K562 (cell line): ENCODE measurements at regions not wholly inside any gene's neighbourhood (a gene's known extent, or its start where the extent isn't known, plus 50 kb on each side); places are given as distances from the start of the nearest gene placed in this dataset.

Experiments used
- ATAC-seq: fragments of 200-7000 bp; cut with Tn5 transposase; 3 replicates; pipeline ENCODE4 v1.9.1; 2020; ENCODE audit warnings: moderate library complexity
- BruUV-seq: library from RNA; stranded (reverse); fragments of 400-500 nt; replicated peaks from 2 replicates; lab custom pipeline; 2021; lab: Mats Ljungman, UMichigan
- CTCF ChIA-PET: fragments of 300-600 bp; formaldehyde crosslinking; extraction: SDS; loops from one replicate; lab custom pipeline; 2021; ENCODE audit warnings: low intra/inter-chr PET ratio; lab: Yijun Ruan, JAX
- POLR2A ChIA-PET: fragments of 300-600, 350-650 bp; sonication (Branson Sonifier 250); formaldehyde crosslinking; extraction: SDS; loops from one replicate; lab custom pipeline; 2021; ENCODE audit warnings: antibody characterized with exemption, inconsistent platforms; lab: Yijun Ruan, JAX
- DNase-seq, 4 experiments: peaks; one replicate each; pipeline versions ENCODE4 v3.0.0 to v3.0.0-alpha.2; 2011 to 2018; ENCODE audit warnings: low spot score in 3 of 4, mixed read lengths in 3 of 4; ENCODE audit errors: extremely low read depth in 1 of 4
- FAIRE-seq: peaks from 2 replicates; lab custom pipeline; 2011; peaks lifted over from hg19 to GRCh38; lab: Jason Lieb, UNC
- H2AFZ ChIP-seq: 2 replicates; pipeline ENCODE4 v1.6.0; 2011; ENCODE audit warnings: low read depth, low read length, control low read depth, inconsistent platforms
- H3K27ac ChIP-seq: fragments of 200-600 bp; 3 replicates; pipeline ENCODE4 v1.8.0; 2011; ENCODE audit warnings: low read depth, mild to moderate bottlenecking, control low read depth, inconsistent platforms, low read length, moderate library complexity, mixed read lengths; ENCODE audit errors: extremely low read depth
- H3K27me3 ChIP-seq, 2 experiments: fragments of 300-600 bp in 1 of 2; 2 replicates in 1 of 2; 3 replicates in 1 of 2; pipeline versions ENCODE4 v1.6.0 to v1.8.0; 2011; ENCODE audit warnings: inconsistent platforms in 2 of 2, low read length in 2 of 2, mild to moderate bottlenecking in 1 of 2, mixed read lengths in 1 of 2, moderate library complexity in 1 of 2; ENCODE audit not compliant: control insufficient read depth in 2 of 2, insufficient read depth in 2 of 2
- H3K36me3 ChIP-seq: fragments of 300-600 bp; 3 replicates; pipeline ENCODE4 v1.8.0; 2011; ENCODE audit warnings: mild to moderate bottlenecking, low read length, inconsistent platforms; ENCODE audit not compliant: control insufficient read depth, insufficient read depth
- H3K4me1 ChIP-seq, 2 experiments: fragments of 200-600 bp in 1 of 2; replicated peaks in 1 of 2; 2 replicates in 1 of 2; 3 replicates in 1 of 2; pipeline versions ENCODE4 v1.5.1 to v1.8.0; 2011; ENCODE audit warnings: inconsistent platforms in 2 of 2, low read length in 2 of 2, mild to moderate bottlenecking in 1 of 2, mixed read lengths in 1 of 2, moderate library complexity in 1 of 2; ENCODE audit not compliant: control insufficient read depth in 2 of 2, insufficient read depth in 2 of 2
- H3K4me2 ChIP-seq: 2 replicates; pipeline ENCODE4 v1.6.1; 2011; ENCODE audit warnings: low read length, control low read depth, inconsistent platforms, mixed read lengths; ENCODE audit not compliant: insufficient read depth
- H3K4me3 ChIP-seq: fragments of 200-600 bp; sonication (generic), shearing (Covaris generic); 2 replicates; pipeline ENCODE4 v1.5.1; 2016; ENCODE audit warnings: control low read depth, inconsistent platforms
- H3K79me2 ChIP-seq: fragments of 200-600 bp; 3 replicates; pipeline ENCODE4 v1.8.0; 2011; ENCODE audit warnings: low read length, inconsistent platforms; ENCODE audit not compliant: control insufficient read depth, insufficient read depth
- H3K9ac ChIP-seq, 2 experiments: 2 replicates each; pipeline versions ENCODE4 v1.6.0 to v1.6.1; 2011; ENCODE audit warnings: low read depth in 2 of 2, low read length in 2 of 2, control low read depth in 1 of 2, inconsistent platforms in 1 of 2, mild to moderate bottlenecking in 1 of 2, mixed read lengths in 1 of 2; ENCODE audit not compliant: insufficient read depth in 1 of 2
- H3K9me1 ChIP-seq: one replicate; pipeline ENCODE4 v1.6.0; 2011; ENCODE audit warnings: inconsistent platforms, mild to moderate bottlenecking, low read length, moderate library complexity; ENCODE audit not compliant: control insufficient read depth, insufficient read depth
- H3K9me3 ChIP-seq: replicated peaks from 2 replicates; pipeline ENCODE4 v1.5.1; 2011; ENCODE audit warnings: low read depth, low read length, inconsistent platforms; ENCODE audit not compliant: control insufficient read depth, insufficient read depth
- H4K20me1 ChIP-seq: replicated peaks from 2 replicates; pipeline ENCODE4 v1.6.1; 2011; ENCODE audit warnings: low read length, inconsistent platforms, mixed read lengths; ENCODE audit not compliant: control insufficient read depth, insufficient read depth
- CBX1 ChIP-seq: sonication (generic); IDR thresholded peaks from 2 replicates; pipeline ENCODE4 v1.6.1; 2016; ENCODE audit warnings: antibody characterized with exemption, low read depth, mild to moderate bottlenecking
- CCNT2 ChIP-seq: IDR thresholded peaks from 2 replicates; pipeline ENCODE4 v1.6.1; 2011; ENCODE audit warnings: borderline replicate concordance, low read depth, mild to moderate bottlenecking, moderate library complexity, mixed read lengths, low read length; ENCODE audit not compliant: insufficient read length; ENCODE audit errors: extremely low read depth
- CHD2 ChIP-seq: IDR thresholded peaks from 2 replicates; pipeline ENCODE4 v1.6.1; 2011; ENCODE audit warnings: low read depth, low read length
- KLF10 ChIP-seq: fragments of 250-450 bp; sonication (Bioruptor Pico); IDR thresholded peaks from 2 replicates; pipeline ENCODE4 v1.6.1; 2021; ENCODE audit warnings: matching md5 sums
- MAFK ChIP-seq: IDR thresholded peaks from 2 replicates; pipeline ENCODE4 v1.6.1; 2011; ENCODE audit warnings: low read length, improper control_type of control experiment
- MAZ ChIP-seq, 2 experiments: fragments of 450-650 bp in 1 of 2; sonication (generic) in 1 of 2; formaldehyde crosslinking; IDR thresholded peaks in 1 of 2; conservative IDR thresholded peaks in 1 of 2; 2 replicates each; pipeline versions ENCODE4 v1.4.0 to v1.5.0; 2020; ENCODE audit warnings: mild to moderate bottlenecking in 1 of 2, missing genetic modification reagents in 1 of 2
- MEIS2 ChIP-seq: fragments of 450-650 bp; IDR thresholded peaks from 2 replicates; pipeline ENCODE4 v1.6.1; 2014; ENCODE audit warnings: mild to moderate bottlenecking; ENCODE audit not compliant: partially characterized antibody
- NCOA4 ChIP-seq: fragments of 450-650 bp; IDR thresholded peaks from 2 replicates; pipeline ENCODE4 v1.6.1; 2018; ENCODE audit warnings: mild to moderate bottlenecking; ENCODE audit not compliant: partially characterized antibody
- RBFOX2 ChIP-seq: fragments of 200-400 bp; formaldehyde crosslinking; IDR thresholded peaks from 2 replicates; pipeline ENCODE4 v1.6.1; 2017; ENCODE audit warnings: low read depth, mild to moderate bottlenecking, low read length, moderate library complexity
- SLC30A9 ChIP-seq: fragments of 250-450 bp; sonication (Bioruptor Pico); IDR thresholded peaks from 2 replicates; pipeline ENCODE4 v1.8.0; 2022; ENCODE audit warnings: mild to moderate bottlenecking, moderate library complexity
- SREBF2 ChIP-seq: sonication (generic); formaldehyde crosslinking; IDR thresholded peaks from 2 replicates; pipeline ENCODE4 v1.4.0; 2020; ENCODE audit warnings: mild to moderate bottlenecking, missing genetic modification reagents
- TAF15 ChIP-seq: fragments of 200-400 bp; formaldehyde crosslinking; IDR thresholded peaks from 2 replicates; pipeline ENCODE4 v1.6.1; 2017; ENCODE audit warnings: mild to moderate bottlenecking, low read depth, low read length, moderate library complexity
- VEZF1 ChIP-seq: fragments of 200-800 bp; sonication (Bioruptor generic); IDR thresholded peaks from 2 replicates; pipeline ENCODE4 v1.6.1; 2017; ENCODE audit warnings: missing genetic modification characterization, missing compliant biosample characterization
- ZBTB49 ChIP-seq: sonication (generic); formaldehyde crosslinking; IDR thresholded peaks from 2 replicates; pipeline ENCODE4 v1.8.0; 2022; ENCODE audit warnings: missing genetic modification reagents, mild to moderate bottlenecking, borderline replicate concordance
- ZMIZ1 ChIP-seq, 2 experiments: fragments of 150-350 bp in 1 of 2; IDR thresholded peaks; 2 replicates each; pipeline ENCODE4 v1.6.1; 2012 to 2016; ENCODE audit warnings: low read depth in 2 of 2, low read length in 2 of 2, mild to moderate bottlenecking in 1 of 2, moderate library complexity in 1 of 2
- ZNF561 ChIP-seq: fragments of 450-650 bp; formaldehyde crosslinking; conservative IDR thresholded peaks from 2 replicates; pipeline ENCODE4 v1.4.0; 2020; ENCODE audit warnings: mild to moderate bottlenecking, moderate library complexity
- ZNF644 ChIP-seq: fragments of 200-800 bp; sonication (Bioruptor generic); IDR thresholded peaks from 2 replicates; pipeline ENCODE4 v1.6.1; 2016; ENCODE audit warnings: low read depth, missing genetic modification characterization, missing compliant biosample characterization
- WGBS: fragments of 100-300 bp; shearing (Covaris generic); methylation state at CpG from one replicate; pipeline ENCODE4 v1.1.6; 2016; ENCODE audit warnings: low coverage, mixed read lengths; ENCODE audit not compliant: insufficient coverage; ENCODE audit errors: missing lambda C conversion rate; 5-methylcytosine and 5-hydroxymethylcytosine counted together
- in situ Hi-C: fragments of 300-500 bp; cut with MboI; formaldehyde crosslinking; loops from 4 replicates; pipeline ENCODE4 v1.15.0; 2018; ENCODE audit warnings: inconsistent platforms, mixed read lengths
- intact Hi-C: fragments of 100-400 bp; cut with micrococcal nuclease; formaldehyde crosslinking; loops from 2 replicates; pipeline ENCODE4 v1.14.2; 2022

- H3K4me1 ChIP-seq = no peaks in the 10 kb centered on the region
- 0% methylated on average over 3 of the region's 3 CpGs for WGBS
- H3K9me3 ChIP-seq = no peaks in the 10 kb centered on the region
- DNase-seq (no peak), FAIRE-seq (no peak), ATAC-seq (no peak)
- ChIA-PET POLR2A (no interaction called here), CTCF (no interaction called here)
- no peaks in the 10 kb centered on the region for H3K9me1 ChIP-seq
- intact Hi-C loops = no loop called here
- H2AFZ ChIP-seq = no peak overlapping the region
- no peaks in the 10 kb centered on the region for H3K27me3 ChIP-seq
- no peak overlapping the region for H3K9ac ChIP-seq
- H3K36me3 ChIP-seq = no peaks in the 10 kb centered on the region
- H3K4me3 ChIP-seq = no peak overlapping the region
- in situ Hi-C loops = no loop called here
- BruUV-seq = no TSS peak
- no peaks in the 10 kb centered on the region for H4K20me1 ChIP-seq
- no peak overlapping the region for H3K27ac ChIP-seq
- no peaks in the 10 kb centered on the region for H3K79me2 ChIP-seq
- H3K4me2 ChIP-seq = no peak overlapping the region
- TF ChIP-seq MEIS2 = no peak
- no peak for TF ChIP-seq CHD2
- no peak for TF ChIP-seq CBX1
- TF ChIP-seq KLF10 (CRISPR knock-in tag) = no peak
- TF ChIP-seq TAF15 = no peak
- TF ChIP-seq ZNF561 (CRISPR knock-in tag) = no peak
- TF ChIP-seq NCOA4 = no peak
- TF ChIP-seq RBFOX2 = no peak
- TF ChIP-seq MAZ (CRISPR knock-in tag; conservative IDR thresholded peaks at IDR 0.05 in 1 of 2, IDR thresholded peaks at IDR 0.05 in 1 of 2) = no peak
- TF ChIP-seq SLC30A9 (CRISPR knock-in tag) = no peak
- no peak for TF ChIP-seq ZBTB49 (CRISPR knock-in tag)
- no peak for TF ChIP-seq VEZF1 (CRISPR knock-in tag)
- no peak for TF ChIP-seq ZNF644 (tag)
- no peak for TF ChIP-seq SREBF2 (CRISPR knock-in tag)
- no peak for TF ChIP-seq MAFK
- no peak for TF ChIP-seq ZMIZ1 (IDR thresholded peaks at IDR 0.05; ENCODE audit: low read depth in 2 of 2, low read length in 2 of 2)
- no peak for TF ChIP-seq CCNT2
These were observed 608.4 kb downstream of the VGLL3 start for GRCh38 chr3:86382556-86382955.
